GM18861 (cell line): ENCODE measurements at regions not wholly inside any gene's neighbourhood (a gene's known extent, or its start where the extent isn't known, plus 50 kb on each side); places are given as distances from the start of the nearest gene placed in this dataset.

Experiments used
- ATAC-seq: cut with Tn5 transposase; IDR thresholded peaks from one replicate; pipeline ENCODE4 v1.9.1; 2021; ENCODE audit not compliant: unreplicated experiment

- no peak for ATAC-seq
Measured at GRCh38 chr19:28427376-28428083, 785.4 kb downstream of the UQCRFS1 start.

- no peak for ATAC-seq
Measured at GRCh38 chr19:28426730-28427225, 786.2 kb downstream of the UQCRFS1 start.

- ATAC-seq: no peak
Measured at GRCh38 chr19:28426110-28426729, 786.7 kb downstream of the UQCRFS1 start.

DNA sequence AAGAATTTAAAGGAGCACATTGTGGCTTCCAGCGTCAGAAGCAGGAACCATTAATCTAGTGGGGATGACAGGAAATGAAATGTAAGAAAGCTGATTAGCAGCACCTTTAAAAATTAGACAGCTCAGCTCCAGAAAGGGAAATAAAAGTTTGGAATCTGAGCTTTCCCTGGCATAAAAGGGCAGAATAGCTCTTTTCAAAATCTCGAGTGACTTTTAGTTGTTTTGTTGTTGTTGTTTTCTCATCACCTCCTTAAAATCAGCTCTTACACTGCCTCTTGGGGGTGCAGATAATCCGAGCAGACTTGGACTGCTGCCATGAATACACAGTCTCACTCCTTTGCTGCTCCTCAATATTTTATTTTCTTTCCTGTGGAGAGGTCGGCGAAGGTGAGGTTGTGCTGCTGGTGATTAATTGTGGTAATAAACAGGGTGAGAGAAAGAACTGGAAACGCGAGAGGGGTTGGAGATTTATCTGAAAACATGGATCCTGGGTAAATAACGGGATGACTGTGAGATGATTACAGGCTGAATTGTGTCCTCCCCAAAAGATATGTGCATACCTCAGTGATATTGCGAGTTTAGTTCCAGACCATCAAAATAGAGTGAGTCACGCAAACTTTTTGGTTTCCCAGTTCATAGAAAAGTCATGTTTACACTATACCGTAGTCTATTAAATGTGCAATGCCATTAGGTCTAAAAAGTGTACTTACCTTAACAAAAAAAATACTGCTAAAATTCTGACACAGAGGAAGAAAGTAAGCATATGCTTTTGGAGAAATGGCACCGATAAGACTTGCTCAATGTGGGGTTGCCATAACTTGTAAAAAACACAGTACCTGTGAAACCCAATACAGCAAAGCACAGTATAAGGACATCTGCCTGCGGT is 787.7 kb downstream of the UQCRFS1 start:
- no peak for ATAC-seq

DNA sequence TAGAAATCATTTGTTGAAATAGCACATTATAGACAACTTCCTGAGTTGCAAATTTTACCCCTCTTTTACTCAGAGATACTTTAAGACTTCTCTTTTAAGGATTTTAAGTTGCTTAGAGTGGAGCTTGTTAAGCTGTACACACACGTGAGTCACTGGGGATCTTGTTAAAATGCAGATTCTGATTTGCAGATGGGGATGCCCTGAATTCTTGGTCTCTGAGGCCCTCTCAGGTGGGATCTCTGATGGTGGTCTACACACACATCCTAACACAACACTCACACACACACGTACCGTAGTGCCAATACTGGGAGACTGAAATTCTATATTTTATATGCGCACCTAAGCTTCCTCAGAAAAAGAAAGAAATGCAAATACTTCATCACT is 788.3 kb downstream of the UQCRFS1 start:
- ATAC-seq: no peak

DNA sequence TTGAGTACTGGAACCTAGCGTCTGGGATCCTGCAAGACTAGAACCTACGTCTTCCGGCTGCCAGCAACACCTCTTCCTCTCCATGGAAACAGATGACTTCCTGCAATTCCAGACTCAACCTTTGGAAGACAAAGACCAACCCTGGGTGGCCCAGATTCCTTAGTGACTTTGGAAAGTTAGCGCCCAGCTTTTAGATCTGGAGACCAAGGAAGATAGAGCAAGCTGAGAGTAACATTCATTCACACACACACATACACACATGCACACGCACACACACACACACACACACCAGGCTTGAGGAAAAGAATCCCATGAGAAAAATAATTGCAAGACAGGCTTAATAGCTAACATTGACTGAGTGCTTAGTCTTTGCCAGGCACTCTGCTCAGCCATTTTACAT is 788.9 kb downstream of the UQCRFS1 start:
- ATAC-seq: no peak

DNA sequence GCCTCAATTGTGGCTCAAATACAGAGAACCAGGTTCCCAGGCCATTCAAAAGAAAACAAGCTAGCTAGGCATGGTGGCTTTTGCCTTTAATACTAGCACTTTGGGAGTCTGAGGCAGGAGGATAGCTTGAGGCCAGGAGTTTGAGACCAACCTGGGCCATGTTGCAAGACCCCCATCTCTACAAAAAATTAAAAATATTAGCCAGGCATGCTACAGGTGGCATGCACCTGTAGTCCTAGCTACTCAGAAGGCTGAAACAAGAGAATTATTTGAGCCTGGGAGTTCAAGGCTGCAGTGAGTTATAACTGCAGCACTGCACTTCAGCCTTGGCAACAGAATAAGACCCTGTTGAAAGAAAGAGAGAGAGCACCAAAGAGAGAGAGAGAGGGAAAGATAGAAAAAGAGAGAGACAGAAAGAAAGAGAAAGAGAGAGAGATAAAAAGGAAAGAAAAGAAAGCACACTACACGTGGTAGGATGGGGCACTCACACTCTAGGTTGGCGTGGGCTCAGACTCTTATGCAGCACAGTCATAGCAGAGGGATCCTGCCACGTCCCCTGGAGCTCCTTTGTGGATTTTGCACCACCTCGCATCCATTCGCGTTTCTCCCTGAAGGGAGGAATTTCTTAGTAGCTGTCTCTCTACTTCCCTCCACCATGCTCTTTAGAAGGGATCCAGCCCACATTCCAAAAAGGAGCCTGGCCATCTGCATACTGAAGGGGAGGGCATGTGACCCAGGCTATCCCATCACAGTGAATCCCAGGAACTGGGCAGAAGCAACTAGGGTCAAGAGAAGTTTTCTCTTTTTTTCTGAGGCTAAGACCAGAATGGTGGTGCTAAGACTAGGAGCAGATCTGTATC is 789.9 kb downstream of the UQCRFS1 start:
- no peak for ATAC-seq

- ATAC-seq: no peak
Measured at GRCh38 chr19:28422046-28422445, 790.9 kb downstream of the UQCRFS1 start.

- no peak for ATAC-seq
Measured at GRCh38 chr19:28420811-28421550, 792.0 kb downstream of the UQCRFS1 start.

- ATAC-seq: no peak
Measured at GRCh38 chr19:28419312-28419711, 793.6 kb downstream of the UQCRFS1 start.

DNA sequence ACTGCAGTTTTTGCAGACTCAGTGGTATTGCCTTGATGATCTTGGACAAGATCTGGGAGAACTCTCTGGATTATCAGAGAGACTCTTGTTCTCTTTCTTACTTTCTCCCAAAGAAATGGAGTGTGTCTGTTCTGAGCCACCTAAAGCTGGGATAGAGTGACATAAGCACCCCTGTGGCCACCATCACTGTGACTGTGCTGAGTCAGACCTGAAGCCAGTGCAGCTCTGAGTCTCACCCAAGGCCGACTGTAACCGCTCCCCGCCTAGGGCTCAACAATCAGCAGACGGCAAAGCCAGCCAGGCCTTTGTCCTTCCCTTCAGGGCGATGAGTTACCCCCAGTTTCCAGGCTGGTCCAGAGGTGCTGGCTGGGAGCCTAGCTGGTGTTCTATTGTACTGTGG is 795.6 kb downstream of the UQCRFS1 start:
- ATAC-seq: no peak

GRCh38 chr19:28416245-28416644 is 796.7 kb downstream of the UQCRFS1 start:
- ATAC-seq: no peak

- no peak for ATAC-seq
Measured at GRCh38 chr19:28414748-28415147, 798.2 kb downstream of the UQCRFS1 start.

GRCh38 chr19:28409859-28410258 is 803.1 kb downstream of the UQCRFS1 start:
- no peak for ATAC-seq

DNA sequence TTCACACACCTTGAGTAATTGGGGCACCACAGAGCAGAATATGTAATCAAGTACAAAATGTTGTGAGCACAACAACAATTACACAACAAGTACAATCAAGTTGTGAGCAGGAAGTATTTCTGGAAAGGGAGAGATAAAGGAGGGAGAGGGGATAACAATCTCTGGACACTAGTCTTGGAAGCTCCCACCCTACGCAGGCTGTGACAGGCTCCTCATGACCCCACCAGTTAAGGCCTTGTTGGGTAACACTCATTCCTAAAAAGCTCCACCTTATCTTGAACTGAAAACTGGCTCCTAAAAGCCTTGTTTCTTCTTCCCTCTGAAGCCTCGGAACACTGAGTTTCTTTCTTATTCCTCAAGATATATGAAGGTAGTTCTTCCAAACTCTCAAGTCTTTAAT is 806.0 kb downstream of the UQCRFS1 start:
- no peak for ATAC-seq

- ATAC-seq: no peak
Measured at GRCh38 chr19:28405346-28405742, 807.6 kb downstream of the UQCRFS1 start.

DNA sequence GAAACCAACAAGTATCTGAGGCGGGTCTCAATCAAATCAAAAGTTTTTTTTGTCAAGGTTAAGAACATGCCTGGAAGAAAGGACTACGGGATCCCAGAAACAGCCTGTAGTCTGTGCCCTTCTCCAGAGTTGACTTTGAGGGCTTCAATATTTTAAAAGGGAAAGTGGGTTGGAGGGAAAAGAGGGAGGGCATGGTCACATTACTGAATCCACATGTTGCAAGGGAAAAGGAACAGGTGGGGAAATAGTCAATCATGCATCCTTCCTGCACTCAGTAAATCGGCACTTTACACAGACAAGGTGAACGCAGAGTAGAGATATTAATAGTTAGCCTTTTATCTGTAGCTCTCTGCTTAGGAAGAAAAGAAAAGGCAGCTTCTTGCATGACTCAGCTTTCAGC is 808.5 kb downstream of the UQCRFS1 start:
- no peak for ATAC-seq

GRCh38 chr19:28403690-28404089 is 809.3 kb downstream of the UQCRFS1 start:
- ATAC-seq: no peak

- no peak for ATAC-seq
Measured at GRCh38 chr19:28402701-28403290, 810.2 kb downstream of the UQCRFS1 start.
